SKM-1 (cell line): ENCODE measurements at regions not wholly inside any gene's neighbourhood (a gene's known extent, or its start where the extent isn't known, plus 50 kb on each side); places are given as distances from the start of the nearest gene placed in this dataset.

ENCODE experiments used
- DNase-seq: peaks from one replicate; lab custom pipeline; 2025; ENCODE audit not compliant: unreplicated experiment; lab: John Stamatoyannopoulos, UW

DNA sequence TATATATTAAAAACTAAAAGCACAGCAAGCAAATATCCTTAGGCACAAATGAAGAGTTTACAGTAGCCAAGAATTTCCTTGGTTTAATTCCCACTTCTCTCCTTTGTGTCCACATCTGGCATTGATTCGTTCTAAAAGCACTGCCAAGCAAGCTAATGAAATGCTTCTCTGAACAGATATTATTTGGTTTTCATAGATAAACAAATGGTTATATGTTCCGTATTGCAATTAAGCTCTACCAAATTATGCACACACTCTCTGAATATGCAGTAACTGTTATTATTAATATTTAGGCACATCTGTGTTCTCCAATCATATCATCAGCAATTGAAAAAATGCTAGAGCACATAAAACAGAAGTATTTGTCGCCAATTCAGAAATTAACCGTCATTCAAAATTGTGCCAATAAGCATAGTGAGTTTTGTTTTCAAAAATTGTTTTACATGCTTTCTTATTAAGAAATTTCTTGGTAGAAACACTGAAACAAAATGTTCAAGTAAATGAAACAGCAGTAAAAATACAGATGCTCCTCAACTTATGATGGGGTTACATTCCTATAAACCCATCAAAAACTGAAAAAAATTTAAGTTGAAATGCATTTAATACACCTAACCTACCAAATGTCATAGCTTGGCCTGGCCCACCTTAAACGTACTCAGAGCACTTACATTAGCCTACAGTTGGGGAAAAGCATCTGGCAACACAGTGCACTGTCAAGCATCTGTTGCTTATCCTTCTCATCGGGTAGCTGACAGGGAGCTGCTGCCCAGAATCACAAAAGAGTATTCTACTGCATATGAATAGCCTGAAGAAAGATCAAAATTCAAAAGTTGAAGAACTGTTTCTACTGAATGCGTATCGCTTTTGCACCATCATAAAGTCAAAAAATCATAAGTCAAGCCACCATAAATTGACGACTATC is 2134.7 kb downstream of the PCDH9 start:
- no peak for DNase-seq

DNA sequence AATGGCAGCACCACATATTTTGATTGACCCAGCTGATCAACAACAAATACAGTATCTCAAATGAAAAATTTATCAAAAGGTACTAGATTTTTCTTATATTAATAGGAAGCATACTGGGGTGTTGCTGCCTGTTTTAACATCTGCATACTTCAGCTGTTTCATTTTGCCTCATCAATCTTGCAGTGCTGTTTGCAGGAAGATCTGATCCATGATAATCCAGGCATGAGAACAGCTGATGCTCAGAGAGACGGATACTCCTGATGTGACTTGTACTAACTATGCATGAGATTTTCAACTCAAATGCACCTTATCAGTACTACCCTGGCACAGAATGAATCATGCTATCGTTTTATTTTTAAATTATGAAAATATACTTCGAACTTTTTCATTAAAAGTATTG is 2136.8 kb downstream of the PCDH9 start:
- DNase-seq = no peak

DNA sequence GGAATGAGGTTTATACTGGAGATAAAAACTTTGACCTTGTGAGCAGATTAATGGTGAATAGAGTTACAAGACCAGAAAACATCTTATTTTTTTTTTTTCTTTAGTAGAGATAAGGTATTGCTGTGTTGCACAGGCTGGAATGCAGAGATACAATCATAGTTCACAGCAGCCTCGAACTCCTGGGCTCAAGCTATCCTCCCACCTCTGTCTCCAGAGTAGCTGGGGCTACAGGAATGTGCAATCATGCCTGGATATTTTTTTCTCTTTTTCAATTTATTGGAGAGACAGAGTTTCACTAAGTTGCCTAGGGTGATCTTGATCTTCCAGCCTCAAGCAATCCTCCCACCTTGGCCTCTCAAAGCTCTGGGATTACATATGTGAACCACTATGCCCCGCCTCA is 2139.1 kb downstream of the PCDH9 start:
- no peak for DNase-seq

DNA sequence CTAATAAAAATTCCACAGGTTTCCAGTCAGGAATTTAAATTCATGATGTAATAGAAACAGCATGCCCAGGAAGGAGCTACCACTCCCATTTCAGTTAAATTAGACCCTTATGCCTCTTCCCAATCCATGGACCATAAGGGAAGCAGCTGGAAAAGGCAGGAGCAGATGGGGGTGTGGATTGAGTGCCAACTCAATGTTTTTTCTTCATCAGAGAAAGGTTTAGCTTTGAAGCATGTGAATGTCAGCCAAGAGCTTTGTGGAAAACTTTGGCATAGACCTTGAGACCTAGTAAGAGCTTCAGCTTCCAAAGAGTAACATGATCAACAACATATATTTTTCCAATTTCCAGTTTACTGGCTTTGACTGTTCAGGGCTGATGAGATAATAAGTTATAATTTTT is 2139.9 kb downstream of the PCDH9 start:
- no peak for DNase-seq

DNA sequence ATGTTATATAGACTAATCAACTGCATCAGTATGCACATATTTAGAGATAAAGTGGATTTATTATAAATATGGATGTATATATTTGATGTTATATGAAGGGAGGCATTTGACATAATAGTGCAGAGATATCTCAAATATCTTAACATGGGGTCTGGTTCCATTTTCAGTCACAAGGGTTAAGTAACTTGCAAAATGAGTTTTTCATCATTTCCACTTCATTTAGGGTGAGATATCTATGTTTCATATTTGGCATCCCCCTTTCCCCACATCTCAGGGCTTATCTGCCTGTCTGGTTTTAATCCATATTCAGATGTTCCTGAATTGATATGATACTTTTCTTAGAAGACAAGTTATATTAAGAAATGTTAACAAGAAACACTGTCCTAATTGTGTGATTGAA is 2141.2 kb downstream of the PCDH9 start:
- no peak for DNase-seq

- DNase-seq = no peak
Observed at GRCh38 chr13:65085977-65086376, 2144.2 kb downstream of the PCDH9 start.

GRCh38 chr13:65074248-65074647 is 2155.9 kb downstream of the PCDH9 start:
- no peak for DNase-seq

DNA sequence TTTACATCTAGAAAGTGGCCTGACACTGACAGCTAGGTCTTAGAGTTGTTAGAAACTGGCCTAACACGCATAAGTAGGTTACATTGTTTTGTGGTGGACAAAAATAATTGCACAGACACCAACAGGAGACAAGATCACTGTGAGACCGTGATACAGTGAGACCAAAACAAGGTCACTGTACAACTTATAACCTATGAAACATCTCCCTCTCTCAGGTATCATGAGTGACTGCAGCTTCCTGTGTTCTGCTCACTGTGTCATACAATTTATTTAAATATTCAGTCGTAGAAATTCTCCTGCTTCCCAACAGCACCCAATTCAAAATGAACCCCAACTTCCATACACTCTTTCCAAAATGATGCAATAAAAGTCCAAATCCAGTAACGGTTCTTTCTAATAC is 2165.2 kb downstream of the PCDH9 start:
- no peak for DNase-seq

DNA sequence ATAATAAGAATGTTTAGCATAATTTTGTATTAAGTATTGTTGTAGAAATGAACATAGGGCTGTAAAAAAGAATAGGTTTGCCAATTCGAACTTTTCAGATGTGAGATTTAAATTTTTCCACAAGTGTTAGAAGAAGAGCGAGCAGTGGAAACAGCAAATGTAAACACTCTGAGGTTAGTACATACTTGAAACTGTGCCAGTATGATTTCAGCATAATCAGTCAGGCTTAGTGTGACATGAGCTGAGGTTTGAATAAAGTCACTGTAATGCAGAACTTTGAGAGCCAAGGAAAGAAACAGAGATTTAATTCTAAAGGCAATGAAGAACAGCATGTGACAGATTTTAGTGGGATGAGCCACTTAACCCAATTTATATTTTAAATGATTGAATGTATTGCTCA is 2166.4 kb downstream of the PCDH9 start:
- DNase-seq = no peak

GRCh38 chr13:65057986-65058385 is 2172.2 kb downstream of the PCDH9 start:
- DNase-seq = no peak

- peak; percentile 1 for DNase-seq
Observed at GRCh38 chr13:65054277-65054676, 2175.9 kb downstream of the PCDH9 start.

DNA sequence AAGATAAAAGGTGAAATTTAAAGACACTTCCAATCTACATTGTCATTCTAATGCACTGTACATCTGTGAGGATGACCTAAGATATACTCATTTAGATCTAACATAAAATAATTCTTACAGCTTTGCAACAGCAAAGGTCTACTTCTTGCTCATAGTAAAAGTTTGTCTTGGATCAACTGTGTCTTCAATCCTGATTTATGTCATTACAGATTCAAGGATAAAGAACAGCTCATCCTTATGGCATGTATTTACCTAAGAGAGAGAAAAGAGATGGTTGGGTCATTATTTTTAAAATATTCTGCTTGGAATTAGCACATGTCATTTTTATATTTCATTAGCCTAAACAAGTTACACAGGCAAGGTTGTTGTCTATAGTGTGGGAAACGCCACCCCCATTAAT is 2193.1 kb downstream of the PCDH9 start:
- no peak for DNase-seq

DNA sequence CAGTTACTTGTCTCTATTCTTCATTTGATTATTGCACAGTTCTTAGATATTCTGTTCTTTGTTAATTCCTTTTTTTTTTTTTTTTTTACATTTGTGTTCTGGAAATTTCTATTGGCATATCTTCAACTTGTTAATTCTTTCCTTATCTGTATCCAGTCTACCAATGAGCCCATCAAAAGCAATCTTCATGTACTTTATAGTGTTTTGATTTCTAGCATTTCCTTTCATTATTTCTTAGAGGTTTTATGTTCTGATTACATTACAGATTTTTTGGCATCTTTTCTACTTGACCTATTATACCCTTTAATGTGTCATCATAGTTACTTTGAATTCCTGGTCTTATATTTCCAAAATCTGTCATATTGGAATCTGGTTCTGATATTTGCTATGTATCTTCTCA is 2194.8 kb downstream of the PCDH9 start:
- DNase-seq = no peak

DNA sequence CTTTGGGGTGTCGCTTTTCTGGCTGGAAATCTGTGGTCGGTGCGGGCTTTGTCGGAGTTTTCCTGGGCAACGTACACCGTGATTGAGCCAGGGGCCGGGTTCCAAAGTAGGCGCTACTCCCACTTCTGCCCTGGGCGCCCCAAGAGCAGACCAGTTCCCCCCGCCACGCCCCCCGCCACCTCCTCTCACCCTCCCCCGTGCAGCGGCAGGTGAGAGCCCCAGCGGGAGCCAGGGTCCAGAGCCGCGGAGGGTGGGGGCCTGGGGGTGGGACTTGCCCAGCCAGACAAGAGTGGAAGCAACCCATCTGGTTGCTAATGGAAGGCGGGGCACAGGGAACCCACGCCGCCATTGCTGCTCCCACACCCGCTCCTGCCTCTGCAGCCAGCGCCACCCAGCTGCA is 2195.9 kb downstream of the PCDH9 start:
- no peak for DNase-seq

GRCh38 chr13:65032825-65033224 is 2197.3 kb downstream of the PCDH9 start:
- DNase-seq = no peak

GRCh38 chr13:65028101-65028500 is 2202.0 kb downstream of the PCDH9 start:
- no peak for DNase-seq

- DNase-seq = no peak
Observed at GRCh38 chr13:65026505-65026904, 2203.6 kb downstream of the PCDH9 start.

DNA sequence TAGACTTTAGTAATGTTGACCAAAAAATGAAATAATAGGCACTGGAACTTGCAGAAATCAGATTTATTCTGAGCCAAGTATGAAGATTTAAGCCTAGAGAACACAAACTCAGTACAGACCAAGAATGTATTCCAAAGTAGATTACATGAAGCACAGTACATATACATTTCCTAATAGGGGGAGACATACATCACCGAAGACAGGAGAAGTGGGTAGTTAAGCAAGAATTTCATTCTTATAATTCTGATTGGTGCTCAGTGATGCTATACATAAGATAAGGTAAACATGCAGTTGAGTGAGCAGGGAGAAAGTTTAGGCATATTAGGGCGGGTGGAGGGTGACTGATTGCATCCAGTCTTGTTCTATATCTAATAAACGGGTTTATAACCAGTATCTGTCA is 2218.8 kb downstream of the PCDH9 start:
- no peak for DNase-seq

- no peak for DNase-seq
Observed at GRCh38 chr13:64997438-64997837, 2232.7 kb downstream of the PCDH9 start.

- peak; percentile 10 for DNase-seq
Observed at GRCh38 chr13:64993514-64994164, 2236.5 kb downstream of the PCDH9 start.

- no peak for DNase-seq
Observed at GRCh38 chr13:64992314-64992713, 2237.8 kb downstream of the PCDH9 start.

- no peak for DNase-seq
Observed at GRCh38 chr13:64985075-64985474, 2245.1 kb downstream of the PCDH9 start.
